GM12872 (cell line): ENCODE measurements at regions not wholly inside any gene's neighbourhood (a gene's known extent, or its start where the extent isn't known, plus 50 kb on each side); places are given as distances from the start of the nearest gene placed in this dataset.

Experiments used
- TF ChIP-seq, protein P1 (sequence below): IDR thresholded peaks from 3 replicates; pipeline ENCODE4 v1.5.1; 2011; ENCODE audit warnings: low read depth, mild to moderate bottlenecking, low read length, moderate library complexity; ENCODE audit not compliant: insufficient read depth

DNA sequence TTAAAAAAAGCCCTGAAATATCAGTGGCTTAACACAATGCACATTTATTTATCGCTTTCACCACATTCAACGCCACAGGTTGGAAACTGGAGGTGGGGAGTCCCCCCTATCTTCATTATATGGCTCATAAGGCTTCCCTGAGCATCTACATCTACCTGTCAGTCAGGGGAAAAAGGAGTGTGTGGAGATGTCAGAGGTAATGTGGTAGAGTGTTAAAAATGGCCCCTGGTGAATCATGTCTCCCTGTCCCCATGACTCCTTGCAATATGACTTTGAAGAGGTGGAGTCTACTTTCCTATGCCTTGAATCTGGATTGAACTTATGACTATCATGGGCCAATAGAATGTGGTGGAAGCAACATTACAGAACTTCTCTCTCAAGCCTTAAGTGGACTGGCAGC, 65.5 kb upstream of the BTBD3 start:
- TF ChIP-seq, protein P1, sequence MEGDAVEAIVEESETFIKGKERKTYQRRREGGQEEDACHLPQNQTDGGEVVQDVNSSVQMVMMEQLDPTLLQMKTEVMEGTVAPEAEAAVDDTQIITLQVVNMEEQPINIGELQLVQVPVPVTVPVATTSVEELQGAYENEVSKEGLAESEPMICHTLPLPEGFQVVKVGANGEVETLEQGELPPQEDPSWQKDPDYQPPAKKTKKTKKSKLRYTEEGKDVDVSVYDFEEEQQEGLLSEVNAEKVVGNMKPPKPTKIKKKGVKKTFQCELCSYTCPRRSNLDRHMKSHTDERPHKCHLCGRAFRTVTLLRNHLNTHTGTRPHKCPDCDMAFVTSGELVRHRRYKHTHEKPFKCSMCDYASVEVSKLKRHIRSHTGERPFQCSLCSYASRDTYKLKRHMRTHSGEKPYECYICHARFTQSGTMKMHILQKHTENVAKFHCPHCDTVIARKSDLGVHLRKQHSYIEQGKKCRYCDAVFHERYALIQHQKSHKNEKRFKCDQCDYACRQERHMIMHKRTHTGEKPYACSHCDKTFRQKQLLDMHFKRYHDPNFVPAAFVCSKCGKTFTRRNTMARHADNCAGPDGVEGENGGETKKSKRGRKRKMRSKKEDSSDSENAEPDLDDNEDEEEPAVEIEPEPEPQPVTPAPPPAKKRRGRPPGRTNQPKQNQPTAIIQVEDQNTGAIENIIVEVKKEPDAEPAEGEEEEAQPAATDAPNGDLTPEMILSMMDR: no peak

DNA sequence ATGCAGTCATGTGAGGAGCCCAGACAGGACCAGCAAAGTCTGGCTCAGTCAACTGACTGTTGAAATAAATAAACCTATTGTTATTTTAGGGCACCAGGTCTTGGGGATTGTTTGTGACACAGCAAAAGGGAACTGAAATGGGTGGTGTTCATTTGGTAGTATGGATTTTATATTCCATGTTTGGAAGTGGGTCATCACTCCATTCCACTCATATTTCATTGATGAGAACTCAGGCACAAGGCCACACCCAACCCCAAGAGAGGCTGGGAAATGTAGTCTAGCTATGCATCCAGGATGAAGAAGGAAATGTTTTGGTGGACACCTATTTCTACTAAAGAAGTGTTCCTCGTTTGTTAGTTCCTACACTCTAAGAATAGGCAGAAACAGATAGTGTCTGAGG, 64.9 kb upstream of the BTBD3 start:
- TF ChIP-seq, protein P1: no peak

DNA sequence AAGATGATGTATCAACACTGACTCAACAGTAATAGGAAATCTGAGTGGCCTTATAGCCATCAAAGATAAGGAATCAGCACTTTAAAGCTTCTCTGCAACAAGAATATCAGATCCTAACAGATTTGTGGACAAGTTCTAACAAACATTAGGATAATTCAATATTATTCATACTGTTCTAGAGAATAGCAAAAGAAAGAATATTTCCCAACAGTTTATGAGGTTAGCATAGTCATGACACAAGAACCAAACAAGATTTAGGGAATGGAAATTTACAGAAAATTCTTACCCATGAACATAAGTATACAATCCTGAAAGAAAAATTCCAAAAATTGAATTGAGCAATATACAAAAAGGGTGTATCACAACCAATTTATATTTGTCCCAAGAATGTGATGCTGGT, 64.3 kb upstream of the BTBD3 start:
- TF ChIP-seq, protein P1: no peak

DNA sequence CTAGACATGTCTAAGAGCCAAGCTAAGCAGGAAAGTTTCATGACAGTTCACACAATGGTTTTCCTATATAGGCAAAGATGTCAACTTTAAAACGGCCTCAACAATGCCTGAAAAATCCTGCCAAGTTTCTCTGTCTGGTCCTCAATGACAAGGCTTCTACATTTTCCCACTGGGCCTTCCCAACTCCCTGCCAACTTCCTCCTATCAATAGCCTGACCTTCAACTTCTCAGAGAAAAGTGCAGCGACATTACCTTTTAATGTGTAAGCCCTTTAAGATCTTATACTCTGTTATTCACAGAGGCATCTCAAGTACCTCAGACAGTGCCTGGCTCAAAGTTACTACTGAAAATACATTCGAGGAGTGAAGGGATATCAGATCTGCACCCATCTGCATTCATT, 56.2 kb upstream of the BTBD3 start:
- TF ChIP-seq, protein P1: no peak

DNA sequence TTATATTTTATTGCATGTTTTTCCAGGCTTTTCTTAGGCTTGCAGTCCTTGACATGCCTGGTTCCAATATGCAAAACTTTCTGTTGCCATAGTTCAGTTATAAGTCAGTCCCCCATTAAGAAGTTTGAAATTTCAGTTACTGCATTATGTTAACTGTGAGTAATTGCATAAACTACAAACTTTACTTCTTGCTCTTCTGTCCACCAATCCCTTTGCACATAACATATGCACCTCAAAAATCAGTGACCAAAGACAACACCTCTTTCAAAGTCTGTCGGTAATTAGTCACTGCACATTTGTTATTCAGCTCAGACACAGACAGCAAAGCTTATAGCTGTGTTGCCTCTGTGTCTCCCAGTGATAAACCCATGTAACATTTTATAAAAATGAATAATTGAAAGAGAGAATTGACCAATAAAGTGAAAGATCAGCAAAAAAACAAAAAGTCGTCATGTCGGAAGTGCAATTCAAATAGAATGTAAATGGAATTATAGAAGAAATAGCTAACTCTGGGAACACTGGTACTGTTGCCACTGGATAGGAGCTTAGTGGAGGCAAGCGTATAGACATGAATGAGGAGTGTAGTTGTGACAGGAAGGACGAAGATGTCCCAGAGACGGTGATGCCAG, 50.3 kb upstream of the BTBD3 start:
- TF ChIP-seq, protein P1: no peak
